Liver (tissue), 8 donors: ENCODE measurements at regions not wholly inside any gene's neighbourhood (a gene's known extent, or its start where the extent isn't known, plus 50 kb on each side); places are given as distances from the start of the nearest gene placed in this dataset.

Experiments used
- DNase-seq: peaks from one replicate; pipeline ENCODE4 v3.0.0-alpha.2; 2017; ENCODE audit warnings: low spot score
- H3K27ac ChIP-seq, 2 donors: one replicate each; pipeline ENCODE4 v1.7.0; 2013; ENCODE audit warnings: inconsistent platforms in 2 of 2, low read length in 2 of 2, control low read depth in 1 of 2, low read depth in 1 of 2, mild to moderate bottlenecking in 1 of 2
- H3K27me3 ChIP-seq, 4 donors: one replicate each; pipeline versions ENCODE4 v1.6.1 to v1.7.0; 2013; ENCODE audit warnings: low read length in 3 of 4, inconsistent platforms in 1 of 4, mild to moderate bottlenecking in 1 of 4, moderate library complexity in 1 of 4; ENCODE audit not compliant: control insufficient read depth in 4 of 4, insufficient read depth in 4 of 4
- H3K36me3 ChIP-seq, 4 donors: one replicate each; pipeline versions ENCODE4 v1.6.1 to v1.7.0; 2013; ENCODE audit warnings: low read length in 3 of 4, mild to moderate bottlenecking in 3 of 4, low read depth in 1 of 4, moderate library complexity in 1 of 4; ENCODE audit not compliant: control insufficient read depth in 4 of 4, insufficient read depth in 3 of 4
- H3K4me1 ChIP-seq, 4 donors: one replicate each; pipeline versions ENCODE4 v1.6.1 to v1.7.0; 2013; ENCODE audit warnings: low read length in 3 of 4, mild to moderate bottlenecking in 3 of 4, moderate library complexity in 1 of 4; ENCODE audit not compliant: control insufficient read depth in 4 of 4, insufficient read depth in 4 of 4
- H3K4me3 ChIP-seq, 3 donors: one replicate each; pipeline versions ENCODE4 v1.6.1 to v1.7.0; 2013; ENCODE audit warnings: low read length in 3 of 3, control low read depth in 1 of 3, low read depth in 1 of 3, mild to moderate bottlenecking in 1 of 3
- H3K9ac ChIP-seq, 2 donors: one replicate each; pipeline ENCODE4 v1.7.0; 2013; ENCODE audit warnings: low read length in 2 of 2, mild to moderate bottlenecking in 2 of 2, moderate library complexity in 2 of 2, control low read depth in 1 of 2, low read depth in 1 of 2
- H3K9me3 ChIP-seq, 4 donors: one replicate each; pipeline versions ENCODE4 v1.6.1 to v1.7.0; 2013; ENCODE audit warnings: low read length in 3 of 4; ENCODE audit not compliant: control insufficient read depth in 4 of 4
- ATF3 ChIP-seq: IDR thresholded peaks from 2 replicates; pipeline ENCODE4 v1.6.1; 2016; ENCODE audit warnings: antibody characterized with exemption
- CTCF ChIP-seq: fragments of 150-350 bp; IDR thresholded peaks from 2 replicates; pipeline ENCODE4 v1.5.1; 2017; ENCODE audit warnings: improper control_type of control experiment, low read depth, low read length; ENCODE audit not compliant: missing input control
- EGR1 ChIP-seq, 2 donors: IDR thresholded peaks; 2 replicates each; pipeline ENCODE4 v1.6.1; 2016 to 2018; ENCODE audit warnings: antibody characterized with exemption in 2 of 2, low read depth in 2 of 2
- FOXA2 ChIP-seq: IDR thresholded peaks from 2 replicates; pipeline ENCODE4 v1.6.1; 2016; ENCODE audit warnings: antibody characterized with exemption
- HNF4A ChIP-seq, 2 donors: conservative IDR thresholded peaks; 2 replicates each; pipeline ENCODE4 v1.6.1; 2016; ENCODE audit warnings: antibody characterized with exemption in 2 of 2, mild to moderate bottlenecking in 2 of 2
- HNF4G ChIP-seq: IDR thresholded peaks from 2 replicates; pipeline ENCODE4 v1.6.1; 2016; ENCODE audit warnings: antibody characterized with exemption
- JUND ChIP-seq, 2 donors: IDR thresholded peaks; 2 replicates each; pipeline ENCODE4 v1.6.1; 2016; ENCODE audit warnings: antibody characterized with exemption in 2 of 2
- MAX ChIP-seq: IDR thresholded peaks from 2 replicates; pipeline ENCODE4 v1.6.1; 2016; ENCODE audit warnings: antibody characterized with exemption
- RAD21 ChIP-seq, 2 donors: IDR thresholded peaks; 2 replicates each; pipeline ENCODE4 v1.6.1; 2016; ENCODE audit warnings: antibody characterized with exemption in 2 of 2, mild to moderate bottlenecking in 2 of 2
- RXRA ChIP-seq, 2 donors: IDR thresholded peaks; 2 replicates each; pipeline ENCODE4 v1.6.1; 2017 to 2018; ENCODE audit warnings: antibody characterized with exemption in 2 of 2, mild to moderate bottlenecking in 1 of 2
- TAF1 ChIP-seq: conservative IDR thresholded peaks from 2 replicates; pipeline ENCODE4 v1.6.1; 2016; ENCODE audit warnings: antibody characterized with exemption, mild to moderate bottlenecking
- YY1 ChIP-seq: IDR thresholded peaks from 2 replicates; pipeline ENCODE4 v1.6.1; 2016; ENCODE audit warnings: antibody characterized with exemption, mild to moderate bottlenecking
- ZBTB33 ChIP-seq: IDR thresholded peaks from 2 replicates; pipeline ENCODE4 v1.6.1; 2016; ENCODE audit warnings: antibody characterized with exemption
- WGBS: extraction: QIAGEN DNeasy Blood & Tissue Kit; methylation state at CpG from one replicate; pipeline ENCODE4 v1.1.7; 2013; 5-methylcytosine and 5-hydroxymethylcytosine counted together
- donor health status: healthy.
- donor health status: healthy.
- donor health status: healthy.
- donor health status: healthy.
- donor health status: healthy.

GRCh38 chr18:71079606-71080005 lies 790.8 kb downstream of the SOCS6 start:
- TF ChIP-seq RAD21 (IDR thresholded peaks at IDR 0.05), result no peak
- no peak for TF ChIP-seq TAF1
- TF ChIP-seq RXRA (IDR thresholded peaks at IDR 0.05), result no peak
- TF ChIP-seq FOXA2, result no peak
- TF ChIP-seq YY1, result no peak
- no peak for TF ChIP-seq EGR1 (IDR thresholded peaks at IDR 0.05; ENCODE audit: low read depth in 2 of 2)
- no peak for TF ChIP-seq ZBTB33
- no peak for TF ChIP-seq HNF4A (conservative IDR thresholded peaks at IDR 0.05)
- no peak for DNase-seq
- no peak overlapping the region for H3K9ac ChIP-seq
- no peak overlapping the region for H3K27ac ChIP-seq
- no peak overlapping the region for H3K4me3 ChIP-seq
- H3K9me3 ChIP-seq, result no peaks in the 10 kb centered on the region
- 65% methylated on average over 9 of the region's 9 CpGs for WGBS
- H3K36me3 ChIP-seq, result no peaks in the 10 kb centered on the region
- H3K4me1 ChIP-seq, result no peaks in the 10 kb centered on the region
- H3K27me3 ChIP-seq, result no peaks in the 10 kb centered on the region

GRCh38 chr18:71077451-71077850 lies 788.6 kb downstream of the SOCS6 start:
- no peak for DNase-seq
- Histone ChIP-seq H3K4me1 (no peaks in the 10 kb centered on the region), H3K4me3 (no peak overlapping the region), H3K9me3 (no peaks in the 10 kb centered on the region), H3K27ac (no peak overlapping the region), H3K36me3 (no peaks in the 10 kb centered on the region), H3K27me3 (no peaks in the 10 kb centered on the region), H3K9ac (no peak overlapping the region)
- WGBS, result 57% methylated on average over 4 of the region's 4 CpGs
- TF ChIP-seq MAX, result no peak
- no peak for TF ChIP-seq JUND (IDR thresholded peaks at IDR 0.05)
- TF ChIP-seq RXRA (IDR thresholded peaks at IDR 0.05), result no peak
- no peak for TF ChIP-seq CTCF
- no peak for TF ChIP-seq HNF4G
- TF ChIP-seq RAD21 (IDR thresholded peaks at IDR 0.05), result no peak

GRCh38 chr18:71075147-71075546 lies 786.3 kb downstream of the SOCS6 start:
- no peaks in the 10 kb centered on the region for H3K27me3 ChIP-seq
- H3K4me1 ChIP-seq, result no peaks in the 10 kb centered on the region
- no peak overlapping the region for H3K4me3 ChIP-seq
- H3K9ac ChIP-seq, result no peak overlapping the region
- TF ChIP-seq ATF3, result no peak
- TF ChIP-seq MAX, result no peak
- TF ChIP-seq EGR1 (IDR thresholded peaks at IDR 0.05; ENCODE audit: low read depth in 2 of 2), result no peak
- H3K27ac ChIP-seq, result no peak overlapping the region
- no peak for DNase-seq
- no peaks in the 10 kb centered on the region for H3K9me3 ChIP-seq
- WGBS, result 73% methylated on average over 3 of the region's 3 CpGs
- no peaks in the 10 kb centered on the region for H3K36me3 ChIP-seq
